Activated CD8-positive, alpha-beta memory T cell treated with anti-CD3 and anti-CD28 coated beads, Interleukin-2, amount 50 U/mL, for 24 hours (primary cell): ENCODE measurements at regions not wholly inside any gene's neighbourhood (a gene's known extent, or its start where the extent isn't known, plus 50 kb on each side); places are given as distances from the start of the nearest gene placed in this dataset.
"Not testable (repeated sequence)": the region's sequence is repeated elsewhere in the genome, so short reads cannot be mapped to it uniquely, and the experiment has no call there.

Experiments
- DNase-seq: peaks from one replicate; pipeline ENCODE4 v3.0.0-alpha.2; 2020; ENCODE audit errors: extremely low read depth

DNA sequence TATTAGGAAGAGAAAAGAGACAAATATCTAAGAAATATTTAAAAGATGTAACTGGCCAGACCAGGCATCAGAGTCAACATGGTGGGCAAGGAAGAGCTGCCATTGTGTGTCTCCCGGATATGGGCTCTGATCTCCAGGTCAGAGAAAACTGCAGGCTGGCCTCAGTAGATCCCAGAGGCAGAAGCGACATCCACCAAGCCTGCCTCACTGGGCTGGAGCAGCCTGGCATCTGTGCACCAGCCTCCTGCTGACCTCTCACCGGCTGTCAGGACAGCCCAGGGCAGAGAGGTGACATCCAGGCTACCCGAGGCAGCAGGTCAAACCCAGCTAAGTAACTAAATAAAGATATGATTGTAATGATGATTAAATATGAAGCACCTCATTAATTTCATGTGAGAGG is 162.8 kb upstream of the TNRC6C start:
- no peak for DNase-seq

DNA sequence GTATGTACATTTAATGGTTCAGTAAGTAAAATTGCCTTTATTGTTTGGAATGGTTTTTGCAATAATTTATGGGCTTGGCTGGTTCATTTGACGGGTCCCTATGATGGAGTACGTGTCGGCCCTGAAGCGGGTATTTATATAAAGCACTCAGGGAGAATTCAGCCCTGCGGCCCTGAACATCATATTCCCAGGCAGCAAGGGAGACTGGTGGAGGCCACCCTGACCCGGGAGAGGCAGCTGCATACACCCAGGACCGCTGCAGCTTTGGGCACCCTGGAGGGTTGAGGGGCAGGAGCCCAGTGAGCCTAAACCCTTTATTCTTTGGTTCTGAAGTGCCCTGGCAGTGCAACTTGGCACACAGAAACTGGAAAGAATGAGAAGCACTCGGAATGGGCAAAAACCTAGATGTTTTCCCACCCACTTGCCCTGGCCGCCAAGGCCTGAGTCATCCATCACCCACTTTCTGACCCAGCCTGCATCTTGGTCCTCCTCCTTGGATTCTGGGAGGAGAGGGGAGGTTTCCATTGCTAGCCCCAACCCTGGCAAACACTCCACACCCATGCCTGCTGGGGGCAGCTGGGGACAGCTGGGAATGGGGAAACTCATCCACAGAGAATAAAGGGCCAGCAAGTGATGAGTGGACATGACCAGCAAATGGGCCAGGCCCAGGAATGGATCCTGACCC is 162.2 kb upstream of the TNRC6C start:
- no peak for DNase-seq

DNA sequence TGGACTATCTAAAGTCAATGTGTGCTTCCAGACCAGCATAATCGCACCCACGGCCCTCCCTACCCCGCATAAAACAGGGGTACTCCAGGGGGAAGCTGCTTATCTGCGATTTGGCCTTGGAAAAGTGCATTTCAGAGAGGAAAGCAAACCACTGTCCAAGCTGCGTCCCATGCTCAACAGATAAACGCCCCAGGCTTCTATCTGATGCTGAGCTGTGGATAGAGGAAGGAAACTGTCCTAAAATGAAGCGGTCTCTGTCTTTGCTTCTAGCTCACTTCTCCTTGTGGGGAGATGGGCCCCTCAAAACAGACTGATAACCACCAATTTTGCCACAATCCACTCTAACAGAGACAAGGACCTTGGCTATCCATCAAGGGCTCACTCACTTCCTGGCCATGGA is 160.5 kb upstream of the TNRC6C start:
- no peak for DNase-seq

DNA sequence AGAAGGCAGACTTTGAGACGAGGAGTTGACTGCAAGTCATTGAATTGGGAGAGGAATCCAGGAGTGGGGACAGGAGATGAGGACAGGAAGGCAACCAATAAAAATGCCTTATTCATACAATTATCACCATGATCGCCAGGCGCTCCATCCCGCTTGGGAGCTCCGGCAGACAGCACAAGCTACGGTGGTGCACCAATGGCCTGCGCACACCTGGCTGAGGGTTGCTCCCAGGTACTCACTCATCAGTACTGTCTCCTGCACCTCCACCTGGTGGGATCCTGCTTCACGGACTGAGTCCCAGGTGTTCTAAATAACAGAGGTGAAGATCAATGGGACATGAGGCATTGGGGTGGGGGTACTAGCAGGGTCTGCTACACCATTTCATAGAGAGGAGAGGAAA is 160.0 kb upstream of the TNRC6C start:
- no peak for DNase-seq

DNA sequence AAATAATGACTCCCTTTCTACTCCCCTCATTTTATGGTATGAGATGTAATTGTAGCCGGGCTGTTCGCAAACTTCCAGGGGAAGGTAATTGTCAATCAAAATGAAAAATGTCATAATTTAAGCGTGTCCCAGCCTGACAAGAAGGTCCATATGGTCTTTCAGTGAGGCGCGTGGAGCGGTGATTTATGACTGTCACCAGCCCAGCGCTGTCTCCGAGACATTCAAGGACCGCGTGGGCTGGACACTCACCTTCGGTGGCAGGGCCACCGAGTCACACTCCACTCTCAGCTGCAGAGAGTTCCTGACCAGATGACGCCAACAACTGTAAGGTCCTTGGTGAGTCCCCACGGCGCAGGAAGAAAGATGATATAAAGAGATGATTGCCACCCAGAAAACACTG is 157.7 kb upstream of the TNRC6C start:
- DNase-seq, result no peak

DNA sequence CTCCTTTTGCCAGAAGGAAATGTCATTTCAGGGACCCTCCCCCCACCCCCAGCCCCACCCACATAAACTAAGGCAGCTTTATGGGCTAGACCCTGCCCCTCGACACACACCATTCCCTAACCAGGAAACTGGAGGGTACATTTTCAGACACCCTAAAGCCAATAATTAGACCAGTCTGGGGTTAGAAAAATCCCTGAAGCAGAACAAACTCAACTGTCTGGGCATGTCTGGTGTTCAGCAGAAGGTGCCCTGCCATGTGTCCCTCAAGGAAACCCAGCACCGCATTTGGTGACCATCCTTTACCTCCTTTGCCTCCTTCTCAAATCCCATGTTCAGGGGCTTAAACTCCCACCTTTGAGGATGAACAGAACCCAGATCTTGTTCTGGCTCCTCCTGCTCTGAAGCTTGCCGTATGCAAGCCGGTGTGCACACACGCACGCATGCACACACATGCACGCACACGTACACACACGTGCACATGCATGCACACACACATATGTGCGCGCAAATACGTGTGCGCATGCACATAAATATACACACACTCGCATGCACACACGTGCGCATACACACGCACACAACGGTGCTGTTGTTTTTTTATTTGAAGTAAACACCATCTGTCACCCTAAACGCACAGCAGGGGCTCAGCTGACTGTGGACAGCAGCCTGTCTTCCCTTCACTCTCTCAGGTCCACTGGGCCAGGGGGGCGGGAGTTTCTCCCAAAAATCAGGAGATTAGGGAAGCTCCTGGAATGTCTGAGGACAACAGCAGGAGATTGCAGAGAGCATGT is 156.8 kb upstream of the TNRC6C start:
- no peak for DNase-seq

DNA sequence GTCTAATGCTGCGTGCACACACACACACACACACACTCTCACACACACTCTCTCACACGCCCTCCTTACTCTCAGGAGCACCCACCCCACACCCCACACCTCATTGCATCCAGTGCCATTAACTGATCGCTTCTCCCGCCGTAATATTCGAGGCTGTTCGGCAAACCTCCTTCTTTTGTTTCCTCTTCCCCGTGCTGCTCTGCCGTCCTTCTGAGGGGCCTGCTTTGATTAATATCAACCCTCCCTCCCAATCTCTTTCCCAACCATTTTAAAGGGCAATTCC is 156.2 kb upstream of the TNRC6C start:
- DNase-seq, result no peak

DNA sequence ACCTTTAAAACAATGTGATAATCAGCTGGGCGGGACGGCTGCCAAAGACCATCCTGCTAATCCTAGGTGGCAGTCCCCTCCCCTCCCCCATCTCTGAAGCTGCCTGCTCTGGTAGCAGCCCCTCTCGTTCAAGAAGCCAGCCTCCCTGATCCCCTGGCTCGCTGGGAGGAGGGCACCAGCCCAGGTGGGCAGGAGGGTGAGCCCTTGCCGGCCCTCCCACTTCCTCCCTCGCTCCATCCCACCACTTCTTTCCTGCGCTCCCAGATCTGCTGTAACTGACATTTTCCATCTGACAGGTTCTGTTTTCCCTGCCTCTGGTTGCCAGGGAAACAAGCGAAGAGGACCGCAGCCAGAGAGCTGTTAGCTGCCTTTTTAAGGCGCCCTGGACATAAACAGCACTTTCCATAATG is 155.7 kb upstream of the TNRC6C start:
- DNase-seq, result no peak

DNA sequence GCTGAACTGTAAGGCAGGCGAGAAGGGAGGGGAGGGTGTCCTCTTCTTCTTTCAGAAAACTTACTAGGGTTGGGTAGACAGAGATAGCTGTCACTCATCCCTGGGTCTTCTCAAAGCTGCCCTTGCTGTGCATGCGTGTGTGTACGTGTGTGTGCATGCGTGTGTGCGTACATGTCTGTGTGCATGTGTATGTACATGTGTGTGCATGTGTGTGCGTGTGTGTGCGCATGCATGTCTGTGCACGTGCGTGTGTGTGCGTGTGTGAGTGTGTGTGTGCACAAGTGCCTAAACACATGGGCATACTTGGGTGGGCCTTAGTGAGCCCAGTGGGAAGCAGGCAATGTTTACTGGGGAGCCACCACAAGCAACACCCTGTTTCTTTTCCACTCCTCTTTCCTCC is 154.8 kb upstream of the TNRC6C start:
- no peak for DNase-seq

DNA sequence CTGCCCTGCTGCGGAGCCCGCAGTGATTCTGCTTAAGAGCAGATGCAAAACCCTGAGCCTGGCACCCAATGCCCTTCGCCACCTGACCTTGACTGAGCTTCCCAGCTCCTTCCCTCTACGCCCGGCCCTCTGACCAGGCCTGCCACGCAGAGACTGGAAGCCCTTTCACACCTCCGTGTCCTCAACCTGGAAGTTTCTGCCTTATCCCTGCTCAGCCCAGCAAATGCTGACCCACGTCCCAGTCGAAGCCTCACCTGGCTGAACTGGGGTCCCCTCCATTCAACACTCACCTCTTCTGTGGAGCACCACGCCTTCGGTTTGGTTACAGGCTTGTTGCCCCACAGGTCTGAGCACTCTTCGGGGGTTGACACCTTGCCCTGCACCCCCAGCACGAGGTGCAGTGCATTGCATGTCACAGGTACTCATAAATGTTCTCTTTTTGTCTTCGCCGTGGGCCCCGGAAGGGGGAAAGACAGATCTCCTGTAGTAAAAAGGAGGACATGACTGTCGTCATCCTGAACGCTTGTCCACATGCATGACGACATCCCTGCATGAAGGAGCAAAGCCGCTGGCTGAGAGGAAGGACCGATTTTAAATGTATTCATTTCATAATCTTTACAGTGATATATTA is 153.6 kb upstream of the TNRC6C start:
- DNase-seq, result no peak

DNA sequence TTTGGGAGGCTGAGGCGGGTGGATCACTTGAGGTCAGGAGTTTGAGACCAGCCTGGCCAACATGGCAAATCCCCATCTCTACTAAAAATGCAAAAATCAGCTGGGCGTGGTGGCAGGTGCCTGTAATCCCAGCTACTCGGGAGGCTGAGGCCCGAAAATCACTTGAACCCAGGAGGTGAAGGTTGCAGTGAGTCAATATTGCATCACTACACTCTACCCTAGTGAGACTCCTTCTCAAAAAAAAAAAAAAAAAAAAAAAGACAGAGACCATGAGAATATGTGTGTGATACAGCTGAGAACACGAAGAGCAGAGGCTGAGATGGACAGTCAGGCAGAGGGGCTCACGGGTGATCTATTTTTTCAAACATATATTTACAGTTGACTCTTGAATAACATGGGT is 152.5 kb upstream of the TNRC6C start:
- DNase-seq, result not testable (repeated sequence)

DNA sequence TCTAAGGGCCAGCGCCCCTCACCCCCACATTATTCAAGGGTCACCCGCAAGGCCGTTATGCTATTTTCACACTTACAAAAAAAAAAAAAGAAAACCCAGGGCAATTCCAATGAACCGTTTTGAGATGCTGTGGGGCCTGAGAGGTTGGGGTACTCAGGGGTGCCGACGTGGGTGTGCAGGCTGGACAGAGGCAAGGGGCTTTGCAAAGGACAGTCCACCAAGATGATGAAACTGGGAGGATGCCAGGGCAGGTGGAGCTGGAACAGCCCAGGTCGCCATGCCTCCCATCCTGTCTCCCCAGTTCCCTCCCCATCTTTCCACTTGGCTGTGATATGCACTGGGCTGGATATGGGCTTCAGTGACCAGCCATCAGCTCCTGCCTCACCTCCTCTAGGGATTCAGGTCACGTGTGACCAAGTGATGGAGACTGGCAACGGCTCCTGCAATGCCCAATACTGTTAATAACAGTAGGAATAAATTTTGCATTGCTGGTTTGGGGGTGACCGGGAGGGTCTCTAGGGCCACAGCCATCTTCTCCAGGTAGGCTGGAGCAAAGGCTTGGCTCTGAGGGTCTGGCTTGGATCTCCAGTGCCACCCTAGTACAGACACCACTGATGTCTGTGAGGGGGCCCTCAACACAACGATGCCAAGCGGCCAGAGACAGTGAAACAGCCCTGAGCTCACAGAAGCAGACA is 151.3 kb upstream of the TNRC6C start:
- no peak for DNase-seq

DNA sequence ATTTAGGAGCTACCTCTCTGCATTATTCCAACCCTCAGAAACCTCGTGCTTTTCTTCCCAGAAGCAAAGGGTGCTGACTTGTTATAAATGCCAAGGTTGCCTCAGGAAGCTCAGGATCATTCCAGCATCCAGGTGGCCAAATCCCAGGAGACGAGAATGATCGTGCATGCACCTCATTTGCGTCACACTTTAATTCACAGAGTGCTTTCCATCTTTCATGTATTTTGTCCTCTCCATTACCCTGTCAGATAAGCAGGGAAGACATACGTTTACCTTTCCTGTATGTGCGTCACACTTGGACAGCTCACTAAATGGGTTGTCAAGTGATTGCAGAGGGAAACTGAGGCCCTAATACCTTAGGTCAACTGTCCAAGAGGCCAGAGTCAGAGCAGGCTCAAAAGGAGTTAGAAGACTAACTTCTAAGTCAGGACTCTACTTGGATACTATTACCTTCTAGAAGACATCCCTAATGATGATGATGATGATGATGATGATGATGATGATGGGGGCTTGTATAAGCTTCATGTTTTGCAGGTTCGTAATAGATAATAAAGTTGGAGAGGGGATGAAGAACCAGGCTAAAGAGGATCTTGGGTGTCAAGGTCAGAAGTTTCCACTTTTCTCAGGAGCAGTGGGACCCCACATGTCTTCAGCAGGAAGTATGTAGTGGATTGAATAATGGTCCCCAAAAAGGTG is 150.6 kb upstream of the TNRC6C start:
- no peak for DNase-seq

DNA sequence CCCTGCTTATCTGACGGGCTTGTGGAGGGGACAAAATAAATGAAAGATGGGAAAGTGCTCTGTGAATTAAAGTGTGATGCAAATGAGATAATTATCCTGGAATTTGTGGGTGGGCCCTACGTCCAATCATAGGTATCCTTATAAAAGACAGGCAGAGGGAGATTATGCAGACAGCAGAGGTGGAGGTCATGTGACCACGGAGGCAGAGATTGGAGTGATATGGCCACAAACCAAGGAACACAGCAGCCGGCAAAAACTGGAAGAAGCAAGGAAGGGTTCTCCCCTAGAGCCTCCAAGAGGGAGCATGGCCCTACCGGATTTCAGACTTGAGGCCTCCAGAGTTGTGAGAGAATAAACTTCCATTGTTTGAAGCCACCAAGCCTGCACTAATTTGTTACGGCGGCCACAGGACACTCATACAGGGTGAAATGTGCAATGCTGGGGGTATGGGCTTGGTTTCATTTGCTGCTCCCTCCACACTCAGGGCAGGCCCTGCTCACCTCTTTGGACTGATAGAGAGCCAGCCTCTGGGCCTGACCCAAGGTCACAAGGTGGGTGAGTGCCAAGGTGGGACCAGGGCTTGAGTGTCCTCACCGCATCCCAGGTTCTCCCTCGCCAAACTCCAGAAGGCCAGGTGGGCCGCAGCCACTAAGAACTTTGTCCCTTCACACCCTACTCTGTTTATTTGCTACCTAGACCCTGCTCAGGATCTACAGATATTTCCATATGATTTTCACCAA is 149.6 kb upstream of the TNRC6C start:
- no peak for DNase-seq

DNA sequence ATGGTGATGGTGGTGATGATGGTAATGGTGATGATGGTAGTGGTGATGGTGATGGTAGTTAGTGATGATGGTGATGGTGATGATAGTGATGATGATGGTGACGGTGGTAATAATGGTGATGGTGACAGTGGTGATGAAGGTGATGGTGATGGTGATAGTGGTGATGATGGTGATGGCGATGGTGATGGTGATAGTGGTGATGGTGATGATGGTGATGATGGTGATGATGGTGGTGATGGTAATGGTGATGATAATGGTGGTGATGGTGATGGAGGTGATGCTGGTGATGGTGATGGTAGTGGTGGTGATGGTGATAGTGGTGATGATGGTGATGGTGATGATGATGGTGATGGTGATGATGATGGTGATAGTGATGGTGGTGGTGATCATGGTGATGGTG is 148.7 kb upstream of the TNRC6C start:
- no peak for DNase-seq

DNA sequence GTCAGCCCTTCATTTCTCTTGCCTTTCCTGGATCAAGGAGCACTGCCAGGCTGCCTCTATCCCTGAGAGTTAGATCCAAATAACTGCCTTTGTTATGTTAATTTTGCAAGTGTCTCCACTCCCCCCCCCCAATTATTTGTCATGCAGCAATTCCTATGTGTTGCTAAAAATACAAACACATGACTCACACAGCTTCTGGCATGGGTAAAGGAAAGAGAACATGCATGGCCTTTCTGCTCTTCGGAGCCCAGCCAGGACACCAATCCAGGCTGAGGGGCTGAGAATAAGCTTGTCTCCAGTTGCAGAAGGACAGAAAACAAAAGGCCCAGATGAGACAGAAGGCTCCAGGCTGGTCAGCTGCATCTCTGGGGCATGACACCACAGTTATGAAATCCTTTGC is 148.0 kb upstream of the TNRC6C start:
- no peak for DNase-seq

DNA sequence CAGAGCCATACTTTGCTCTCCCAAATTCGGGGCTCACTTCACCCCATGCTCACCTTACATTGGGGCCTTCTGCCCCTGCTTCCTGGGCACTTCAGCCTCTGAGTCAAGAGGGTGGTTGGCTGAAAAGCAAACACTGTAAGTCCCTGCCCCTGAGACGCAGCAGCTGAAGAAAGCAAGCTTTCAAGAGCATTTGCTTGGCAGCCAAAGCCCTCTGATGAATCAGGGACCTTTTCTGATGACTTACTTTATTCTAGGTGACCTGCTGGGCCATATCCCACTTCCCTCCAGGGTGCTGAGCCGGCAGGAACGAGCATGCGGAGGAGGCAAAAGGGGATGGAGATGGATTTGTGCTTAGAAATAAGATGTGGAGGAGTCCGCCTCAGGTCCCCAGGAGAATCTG is 147.0 kb upstream of the TNRC6C start:
- DNase-seq, result no peak

DNA sequence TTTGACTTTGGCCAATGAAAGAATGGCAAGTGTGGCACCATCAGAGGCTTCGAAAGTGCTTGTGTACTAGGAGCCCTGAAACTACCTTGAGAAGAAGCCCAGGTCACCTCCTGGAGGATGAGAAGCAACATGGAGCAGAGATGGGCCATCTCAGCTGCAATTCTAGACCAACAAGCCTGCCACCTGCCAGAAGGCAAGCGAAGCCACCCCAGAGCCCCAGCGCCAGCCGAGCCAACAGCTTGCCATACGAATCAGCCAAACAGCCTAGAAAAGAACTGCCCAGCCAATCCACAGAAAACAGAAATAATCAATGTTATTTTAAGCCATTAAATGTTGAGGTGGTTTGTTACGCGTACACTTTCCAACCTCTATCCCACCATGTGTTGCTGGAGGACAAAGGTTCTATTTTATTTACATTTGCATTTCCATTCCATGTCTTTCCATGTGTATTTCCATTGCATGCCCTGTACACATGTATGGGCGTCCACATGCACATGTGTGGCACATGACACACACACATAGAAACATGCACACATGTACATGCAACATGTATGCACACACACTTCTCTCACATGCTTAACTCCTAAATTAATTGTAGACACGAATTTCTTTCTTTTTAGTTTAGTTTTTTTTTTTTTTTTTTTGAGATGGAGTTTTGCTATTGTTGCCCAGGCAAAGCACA is 144.3 kb upstream of the TNRC6C start:
- DNase-seq, result no peak

DNA sequence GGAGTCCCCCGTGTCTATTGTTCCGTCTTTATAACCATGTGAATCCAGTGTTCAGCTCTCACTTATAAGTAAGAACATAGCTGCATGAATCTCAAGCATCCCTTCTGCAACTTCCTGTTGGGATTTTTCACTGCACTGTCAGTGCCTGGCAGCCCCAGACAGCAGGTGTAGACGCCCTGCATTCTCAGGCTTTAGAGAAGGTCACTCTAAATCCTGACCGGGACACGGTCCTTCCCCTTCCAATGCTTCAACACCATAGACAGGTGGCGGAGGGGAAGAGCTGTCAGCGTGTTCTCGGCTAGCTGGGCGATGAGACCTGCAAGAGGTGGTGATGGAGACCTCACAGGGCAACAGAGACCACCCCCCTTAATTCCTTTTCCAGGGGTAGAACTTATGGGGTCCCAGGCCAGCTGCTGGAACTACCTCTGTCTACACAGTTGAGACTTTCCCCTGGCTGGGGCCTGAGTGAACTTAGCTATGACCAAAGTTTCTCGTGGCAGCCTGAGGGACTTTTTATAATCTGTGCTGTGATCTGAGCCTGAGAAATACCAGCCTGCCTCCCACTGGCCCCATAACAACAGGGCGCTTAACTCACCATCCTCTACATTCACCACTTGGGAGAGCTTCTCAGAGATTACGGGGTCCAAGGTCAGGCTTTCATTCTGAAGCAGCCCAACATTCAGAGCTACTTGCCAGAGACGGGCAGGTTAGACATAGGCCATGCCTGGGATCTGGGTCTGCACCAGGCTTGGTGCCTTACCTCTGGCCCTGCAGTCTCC is 143.2 kb upstream of the TNRC6C start:
- DNase-seq, result no peak

DNA sequence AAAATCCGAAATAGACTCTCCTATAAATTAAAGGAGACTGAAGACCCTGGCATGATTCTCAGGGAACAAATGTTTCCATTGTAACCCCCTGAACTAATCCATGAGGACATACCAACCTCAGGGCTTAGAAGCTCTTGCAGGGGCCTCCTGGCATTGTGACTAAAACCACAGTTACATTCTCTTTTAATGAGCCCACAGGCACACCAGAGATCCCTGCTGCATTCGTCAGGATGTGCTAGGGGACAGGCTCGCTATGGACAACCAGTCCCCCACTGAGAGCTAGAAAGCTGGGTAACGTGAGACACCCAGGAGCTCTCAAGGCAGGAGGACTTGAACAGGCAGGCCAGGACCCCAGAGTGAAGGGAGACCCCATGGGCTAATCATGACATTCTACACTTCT is 140.6 kb upstream of the TNRC6C start:
- DNase-seq, result no peak
